HuH-7.5 (cell line): ENCODE measurements at regions not wholly inside any gene's neighbourhood (a gene's known extent, or its start where the extent isn't known, plus 50 kb on each side); places are given as distances from the start of the nearest gene placed in this dataset.

Source experiments
- DNase-seq: peaks from one replicate; pipeline ENCODE4 v3.0.0; 2011; ENCODE audit warnings: low spot score

DNA sequence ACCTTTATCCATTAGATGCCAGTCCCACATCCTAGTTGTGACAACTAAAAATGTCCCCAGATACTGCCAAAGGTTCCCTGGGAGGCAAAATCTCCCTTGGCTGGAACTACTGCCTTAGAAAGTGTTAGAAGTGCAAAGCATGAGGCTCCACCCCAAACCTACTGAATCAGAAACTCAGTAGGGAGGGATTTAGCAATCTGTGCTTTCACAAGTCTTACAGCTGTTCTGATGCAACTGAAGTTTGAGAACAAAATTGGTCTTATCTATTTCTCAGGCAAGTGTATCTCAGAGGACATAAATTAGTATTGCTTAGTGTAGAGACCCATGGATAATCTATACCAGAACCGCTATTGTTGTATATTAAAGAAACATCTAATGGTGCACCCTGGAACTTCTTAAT lies 70.2 kb downstream of the CLDN1 start:
- no peak for DNase-seq

DNA sequence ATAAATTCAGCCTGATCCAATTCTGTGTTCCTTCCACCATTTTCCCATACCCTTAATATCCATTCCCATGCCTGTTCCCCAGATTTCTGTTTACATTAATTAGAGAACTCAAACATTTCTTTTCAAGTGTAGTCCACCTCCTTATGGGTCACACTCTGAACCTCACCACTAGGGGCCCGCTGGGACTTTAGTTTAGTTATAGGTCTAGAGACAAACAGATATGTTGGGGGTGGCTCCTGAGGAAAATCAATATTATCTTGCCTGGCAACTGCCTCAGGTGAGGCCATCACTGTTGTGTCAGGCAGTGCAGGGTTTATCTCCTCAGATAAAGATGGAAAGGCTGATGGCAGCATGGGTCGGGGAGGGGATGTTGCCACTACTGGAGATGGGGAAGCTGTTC lies 72.8 kb downstream of the CLDN1 start:
- no peak for DNase-seq

DNA sequence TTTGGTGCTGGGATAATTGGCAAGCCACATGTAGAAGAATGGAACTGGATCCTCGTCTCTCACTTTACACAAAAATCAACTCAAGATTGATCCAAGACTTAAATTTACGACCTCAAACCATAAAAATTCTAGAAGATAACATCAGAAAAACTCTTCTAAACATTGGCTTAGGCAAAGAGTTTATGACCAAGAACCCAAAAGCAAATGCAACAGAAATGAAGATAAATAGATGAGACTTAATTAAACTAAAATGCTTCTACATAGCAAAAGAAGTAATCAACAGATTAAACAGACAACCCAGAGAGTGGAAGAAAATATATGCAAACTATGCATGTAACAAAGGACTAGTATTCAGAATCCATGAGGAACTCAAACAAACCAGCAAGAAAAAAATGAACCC lies 80.1 kb downstream of the CLDN1 start:
- no peak for DNase-seq

DNA sequence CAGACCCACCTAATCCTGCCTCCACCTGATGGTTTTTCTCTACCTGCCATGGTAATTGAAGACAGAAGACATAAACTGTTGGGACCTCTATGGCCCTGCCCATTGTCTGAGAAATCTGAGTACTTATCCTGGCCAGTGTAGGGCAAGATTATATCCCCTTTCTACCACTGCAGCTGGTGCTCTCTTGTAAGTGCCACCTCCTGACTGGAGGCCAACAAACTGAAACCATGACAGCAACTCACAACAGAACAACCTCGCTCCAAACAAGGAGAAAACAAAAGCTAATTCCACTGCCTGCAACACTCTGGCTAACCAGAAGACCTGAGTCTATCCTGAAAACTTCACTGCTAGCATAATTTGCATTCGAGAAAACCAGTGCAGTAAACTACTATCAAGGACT lies 82.9 kb downstream of the CLDN1 start:
- DNase-seq = no peak

DNA sequence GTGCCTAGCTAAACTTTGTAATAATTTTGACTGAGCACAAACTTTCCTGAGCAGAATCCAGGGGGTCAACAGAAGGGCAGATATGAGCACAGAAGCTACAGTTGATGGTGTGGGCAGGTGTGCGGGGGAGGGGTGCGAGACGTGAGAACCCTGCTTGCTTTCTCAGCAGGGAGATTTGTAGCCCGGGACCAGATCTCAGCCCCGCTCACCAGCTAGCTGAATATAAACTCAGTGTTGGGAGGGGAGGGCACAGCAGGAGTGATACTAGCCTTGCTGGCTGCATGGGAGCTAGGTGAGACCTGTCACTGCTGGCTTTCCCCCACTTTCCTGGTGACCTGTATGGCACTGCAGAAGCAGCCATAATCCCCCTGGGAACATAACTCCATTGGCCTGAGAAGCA lies 83.4 kb downstream of the CLDN1 start:
- DNase-seq = no peak

- DNase-seq = no peak
Observed at GRCh38 chr3:190234621-190235020, 87.6 kb downstream of the CLDN1 start.

DNA sequence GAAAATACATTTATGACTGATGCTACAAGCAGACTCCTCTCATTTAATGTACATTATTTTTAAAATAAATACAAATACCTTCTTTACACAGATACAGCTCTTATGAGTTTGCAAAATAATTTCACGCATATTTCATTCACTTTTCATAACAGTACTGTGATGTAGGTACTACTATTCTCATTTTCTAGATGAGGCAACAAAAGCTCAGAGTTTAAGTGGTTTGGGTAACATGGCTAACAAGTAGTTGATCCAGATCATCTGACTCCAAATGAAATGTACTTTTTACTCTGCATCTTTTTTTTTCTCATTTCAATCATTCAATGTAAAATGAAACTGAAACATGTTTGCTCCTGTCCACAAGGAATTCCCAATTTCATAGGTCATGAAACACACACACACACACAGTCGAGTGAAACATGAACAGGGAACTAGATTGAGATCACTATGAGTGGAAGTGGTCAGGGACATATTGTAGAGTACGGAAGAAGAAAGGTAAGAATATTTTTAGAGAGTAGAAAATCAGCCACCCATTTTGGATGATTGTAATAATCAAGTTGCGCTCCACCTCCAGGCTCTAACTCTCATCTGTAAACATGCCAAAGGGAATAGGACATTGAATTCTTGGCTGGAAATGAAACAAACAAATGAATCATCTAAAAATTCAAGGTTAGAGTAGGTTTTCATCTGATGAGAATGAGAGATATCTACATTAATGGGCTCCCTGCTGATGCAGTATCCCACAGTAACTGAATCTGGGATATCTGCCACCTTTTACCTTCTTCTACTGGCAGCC lies 92.4 kb downstream of the CLDN1 start:
- no peak for DNase-seq

GRCh38 chr3:190227064-190227463 lies 95.2 kb downstream of the CLDN1 start:
- DNase-seq = no peak

GRCh38 chr3:190224863-190225692 lies 97.2 kb downstream of the CLDN1 start:
- no peak for DNase-seq

DNA sequence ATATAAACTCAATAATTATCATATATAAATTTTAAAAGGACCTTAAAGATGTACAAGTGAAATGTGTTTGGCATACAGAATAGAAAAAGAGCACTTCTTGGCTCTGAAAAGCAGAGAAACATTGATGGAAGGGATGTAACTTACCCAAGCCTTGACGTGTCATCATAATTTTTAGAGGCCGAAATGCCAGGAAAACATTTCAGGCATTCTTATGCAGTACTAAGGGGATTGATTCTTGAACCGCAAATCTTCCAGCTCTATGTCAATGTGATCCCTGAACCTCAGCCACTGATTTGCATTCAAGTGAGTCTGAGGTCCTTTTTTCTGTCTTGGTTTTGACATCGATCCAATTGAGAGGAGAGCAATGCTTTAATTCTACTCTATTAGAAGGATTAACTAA lies 97.8 kb downstream of the CLDN1 start:
- no peak for DNase-seq

DNA sequence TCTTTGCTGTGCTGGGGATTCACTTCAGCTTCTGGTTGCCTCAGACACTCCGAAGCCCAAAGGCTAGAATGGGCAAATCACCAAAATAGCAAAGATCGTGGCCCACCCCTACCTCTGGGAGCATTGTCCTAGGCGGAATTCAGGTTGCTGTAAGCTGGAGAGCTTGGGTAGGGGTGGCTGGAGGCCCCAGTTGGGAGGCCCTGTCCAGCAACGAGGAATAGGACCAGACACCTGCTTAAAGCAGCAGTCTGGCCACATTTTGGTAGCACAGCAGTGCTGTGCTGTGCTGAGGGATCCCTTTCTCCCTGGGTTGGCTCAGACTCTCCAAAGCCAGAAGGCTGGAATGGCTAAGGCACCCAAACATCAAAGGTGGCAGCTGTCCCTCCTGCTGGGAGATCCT lies 99.3 kb downstream of the CLDN1 start:
- no peak for DNase-seq

GRCh38 chr3:190222360-190222759 lies 99.9 kb downstream of the CLDN1 start:
- no peak for DNase-seq

GRCh38 chr3:190220362-190220761 lies 99.7 kb upstream of the P3H2 start:
- no peak for DNase-seq

GRCh38 chr3:190217081-190217480 lies 96.4 kb upstream of the P3H2 start:
- DNase-seq = no peak

DNA sequence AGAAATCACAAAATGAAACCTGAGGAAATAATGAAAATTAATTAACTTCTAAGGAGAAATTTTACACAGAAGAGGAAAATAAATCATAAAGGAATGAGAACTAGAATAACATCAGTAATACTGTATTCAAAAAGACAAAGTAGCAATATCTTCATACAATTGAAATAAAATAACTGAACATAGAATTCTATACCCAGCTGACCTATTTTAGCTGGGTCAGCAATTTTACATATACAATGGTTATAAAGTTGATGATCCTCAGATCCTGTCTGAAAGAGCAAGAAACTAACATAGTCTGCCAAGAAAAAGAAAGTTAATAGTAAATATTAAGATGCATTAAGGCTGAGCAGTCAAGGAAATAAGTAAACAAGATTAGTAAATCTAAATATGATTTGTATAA lies 93.0 kb upstream of the P3H2 start:
- no peak for DNase-seq

GRCh38 chr3:190210608-190211007 lies 89.9 kb upstream of the P3H2 start:
- DNase-seq = no peak

GRCh38 chr3:190209533-190209932 lies 88.8 kb upstream of the P3H2 start:
- no peak for DNase-seq

DNA sequence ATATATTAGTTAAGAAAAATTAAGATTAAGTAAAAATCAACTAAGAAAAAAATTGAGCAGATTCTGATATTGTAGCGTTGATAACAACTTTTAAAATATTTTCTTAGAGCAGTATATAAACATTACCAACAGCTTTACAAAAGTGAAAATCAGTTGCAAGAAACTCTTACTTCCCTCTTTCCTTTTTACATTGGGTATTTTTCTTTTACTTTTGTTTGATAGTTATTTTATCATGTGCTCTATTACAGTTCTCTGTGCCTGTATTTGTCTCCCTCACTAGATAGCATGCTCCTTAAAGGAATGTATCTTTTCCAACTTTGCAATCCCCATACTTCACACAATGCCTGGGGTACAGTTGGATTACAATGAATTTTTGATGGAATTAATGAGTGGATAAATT lies 87.5 kb upstream of the P3H2 start:
- no peak for DNase-seq

DNA sequence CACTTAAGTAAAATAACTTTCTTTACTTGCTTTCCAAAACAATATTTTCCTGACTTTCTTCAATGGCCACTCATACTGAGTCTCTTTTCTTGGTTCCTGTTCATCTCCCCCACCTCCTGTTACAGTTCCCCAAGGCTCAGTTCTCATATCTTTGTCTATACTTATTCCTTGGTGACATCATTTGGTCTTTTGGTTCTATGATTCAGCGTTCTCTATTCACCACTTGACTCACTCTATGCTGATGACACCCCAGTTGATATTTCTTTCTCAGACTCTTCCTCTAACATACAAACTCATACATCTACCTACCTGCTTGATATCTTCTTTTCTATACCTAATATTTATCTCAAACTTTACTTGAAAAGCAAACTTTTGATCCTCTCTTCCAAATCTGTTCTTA lies 85.0 kb upstream of the P3H2 start:
- DNase-seq = no peak

- DNase-seq = no peak
Observed at GRCh38 chr3:190204200-190204599, 83.5 kb upstream of the P3H2 start.

DNA sequence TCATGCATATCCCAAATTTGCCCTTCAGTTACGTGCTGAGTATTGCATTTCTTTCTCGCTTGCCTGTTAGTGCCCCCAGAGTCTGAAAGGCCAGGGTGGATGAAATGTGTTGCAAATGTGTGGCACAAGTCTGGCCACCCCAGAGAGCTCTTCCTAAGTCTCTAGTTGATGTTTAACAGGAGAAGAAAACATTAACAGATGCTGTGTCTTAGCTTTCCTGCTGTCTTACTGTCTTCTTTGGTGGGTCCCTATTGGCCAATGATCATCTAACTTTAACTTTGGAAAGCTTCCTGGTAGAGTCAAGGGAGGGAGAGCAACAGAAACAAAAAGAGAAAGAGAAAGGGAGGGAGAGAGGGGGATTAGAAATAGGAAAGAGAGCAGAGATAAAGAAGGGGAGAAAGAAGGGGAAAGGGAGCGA lies 76.7 kb upstream of the P3H2 start:
- DNase-seq = peak; percentile 7

DNA sequence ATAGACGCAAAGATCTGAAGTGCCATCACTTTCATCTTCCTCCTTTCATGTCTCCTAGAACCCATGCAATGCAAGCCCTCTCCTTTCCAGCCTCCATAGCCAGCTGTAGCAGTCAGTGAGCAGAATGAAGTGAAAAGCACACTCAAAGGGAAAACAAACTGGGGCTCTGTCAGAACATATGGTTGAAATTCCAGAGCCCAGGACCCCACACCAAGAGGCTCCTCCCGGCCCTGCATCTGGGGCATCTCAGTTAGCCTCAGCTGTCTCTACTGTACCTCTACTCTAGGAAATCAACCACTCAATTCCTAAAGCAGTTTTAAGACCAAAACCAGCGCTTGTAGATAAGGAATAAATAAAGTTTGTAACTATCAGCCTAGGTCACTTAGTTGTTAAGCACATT lies 73.8 kb upstream of the P3H2 start:
- no peak for DNase-seq

DNA sequence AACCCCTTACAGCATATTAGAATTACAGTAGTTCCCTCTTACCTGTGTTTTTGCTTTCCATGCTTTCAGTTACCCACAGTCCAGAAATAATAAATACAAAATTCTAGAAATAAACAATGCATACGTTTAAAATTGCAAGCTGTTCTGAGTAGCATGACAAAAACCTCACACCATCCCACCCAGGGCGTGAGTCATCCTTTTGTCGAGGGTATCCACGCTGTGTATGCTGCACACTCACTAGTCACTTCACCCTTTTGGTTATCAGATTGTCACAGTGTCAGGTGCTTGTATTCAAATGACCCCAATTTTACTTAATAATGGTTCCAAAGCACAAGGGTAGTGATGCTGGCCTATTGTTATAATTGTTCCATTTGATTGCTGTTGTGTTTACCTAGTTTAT lies 72.5 kb upstream of the P3H2 start:
- DNase-seq = no peak

DNA sequence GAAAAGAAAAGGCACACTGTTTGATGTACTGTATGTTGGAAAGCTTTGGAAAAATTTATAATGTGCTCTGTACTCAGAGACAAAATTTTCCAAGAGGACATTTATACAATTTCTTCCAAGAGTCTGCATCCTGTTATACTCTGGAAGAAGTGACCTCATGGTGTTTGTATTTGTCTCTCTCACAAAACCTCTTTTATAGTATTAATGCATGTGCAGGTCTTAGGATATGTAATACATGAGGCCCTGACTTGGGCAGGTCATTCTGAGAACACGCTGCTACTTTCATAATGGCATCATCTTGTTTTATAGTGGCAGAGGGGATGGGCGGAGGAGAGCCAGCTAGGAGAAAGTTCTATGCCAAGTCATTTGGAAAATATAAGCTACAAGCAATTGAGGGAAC lies 72.0 kb upstream of the P3H2 start:
- DNase-seq = no peak
